ENCODE measurements at regions not wholly inside any gene's neighbourhood (a gene's known extent, or its start where the extent isn't known, plus 50 kb on each side); places are given as distances from the start of the nearest gene placed in this dataset.

GRCh38 chr4:104682311-104682710 lies 187.6 kb upstream of the CXXC4 start:
- peak; percentile 99 for FAIRE-seq

GRCh38 chr4:104693601-104694201 lies 199.0 kb upstream of the CXXC4 start:
- peak; percentile 90 for FAIRE-seq

GRCh38 chr4:104716584-104716983 lies 221.9 kb upstream of the CXXC4 start:
- FAIRE-seq: peak; percentile 95

- FAIRE-seq: no peak
Measured at GRCh38 chr4:104719539-104720230, 225.0 kb upstream of the CXXC4 start.

- FAIRE-seq: no peak
Measured at GRCh38 chr4:104722467-104722866, 227.8 kb upstream of the CXXC4 start.

GRCh38 chr4:104726002-104726401 lies 231.3 kb upstream of the CXXC4 start:
- no peak for FAIRE-seq

- FAIRE-seq: no peak
Measured at GRCh38 chr4:104727643-104728042, 232.9 kb upstream of the CXXC4 start.

- no peak for FAIRE-seq
Measured at GRCh38 chr4:104728380-104729122, 233.9 kb upstream of the CXXC4 start.

- FAIRE-seq: no peak
Measured at GRCh38 chr4:104732766-104733165, 238.1 kb upstream of the CXXC4 start.

GRCh38 chr4:104735174-104735573 lies 240.5 kb upstream of the CXXC4 start:
- no peak for FAIRE-seq

GRCh38 chr4:104740161-104740560 lies 245.5 kb upstream of the CXXC4 start:
- FAIRE-seq: no peak

GRCh38 chr4:104743215-104743653 lies 248.5 kb upstream of the CXXC4 start:
- FAIRE-seq: no peak

GRCh38 chr4:104747635-104748034 lies 252.9 kb upstream of the CXXC4 start:
- no peak for FAIRE-seq

- no peak for FAIRE-seq
Measured at GRCh38 chr4:104749062-104749461, 254.4 kb upstream of the CXXC4 start.

- no peak for FAIRE-seq
Measured at GRCh38 chr4:104750008-104750407, 255.3 kb upstream of the CXXC4 start.

GRCh38 chr4:104751468-104751867 lies 256.8 kb upstream of the CXXC4 start:
- FAIRE-seq: no peak

GRCh38 chr4:104752337-104752736 lies 257.6 kb upstream of the CXXC4 start:
- no peak for FAIRE-seq

- FAIRE-seq: no peak
Measured at GRCh38 chr4:104756837-104757236, 262.1 kb upstream of the CXXC4 start.

GRCh38 chr4:104758574-104758973 lies 263.9 kb upstream of the CXXC4 start:
- no peak for FAIRE-seq

GRCh38 chr4:104763554-104764222 lies 269.0 kb upstream of the CXXC4 start:
- FAIRE-seq: no peak

GRCh38 chr4:104766676-104767075 lies 272.0 kb upstream of the CXXC4 start:
- no peak for FAIRE-seq

GRCh38 chr4:104772849-104773248 lies 278.2 kb upstream of the CXXC4 start:
- peak; percentile 54 for FAIRE-seq

GRCh38 chr4:104795264-104795939 lies 300.7 kb upstream of the CXXC4 start:
- no peak for FAIRE-seq
